HPDE6-E6E7 (cell line): ENCODE measurements at regions not wholly inside any gene's neighbourhood (a gene's known extent, or its start where the extent isn't known, plus 50 kb on each side); places are given as distances from the start of the nearest gene placed in this dataset.

Source experiments
- DNase-seq: peaks from one replicate; pipeline ENCODE4 v3.0.0; 2011; ENCODE audit warnings: missing footprints; ENCODE audit errors: extremely low spot score

DNA sequence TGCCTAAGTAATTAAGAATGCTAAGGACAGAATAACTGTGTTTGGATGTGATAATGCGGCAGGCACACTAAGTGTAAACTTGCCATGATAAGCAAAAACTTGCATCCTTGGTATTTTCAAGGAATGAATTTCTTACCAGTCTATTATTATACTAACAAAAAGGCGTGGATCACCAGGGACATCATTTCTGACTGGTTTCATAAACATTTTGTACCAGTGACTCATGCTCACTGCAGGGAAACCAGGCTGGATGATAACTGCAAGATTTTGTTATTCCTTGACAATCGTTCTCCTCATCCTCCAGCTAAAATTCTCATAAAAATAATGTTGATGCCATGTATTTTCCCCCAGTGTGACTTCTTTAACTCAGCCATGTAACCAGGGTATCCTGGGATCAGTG is 289.5 kb downstream of the CDCA7 start:
- DNase-seq: peak; percentile 41

- DNase-seq: no peak
Measured at GRCh38 chr2:173647681-173648311, 293.1 kb downstream of the CDCA7 start.

DNA sequence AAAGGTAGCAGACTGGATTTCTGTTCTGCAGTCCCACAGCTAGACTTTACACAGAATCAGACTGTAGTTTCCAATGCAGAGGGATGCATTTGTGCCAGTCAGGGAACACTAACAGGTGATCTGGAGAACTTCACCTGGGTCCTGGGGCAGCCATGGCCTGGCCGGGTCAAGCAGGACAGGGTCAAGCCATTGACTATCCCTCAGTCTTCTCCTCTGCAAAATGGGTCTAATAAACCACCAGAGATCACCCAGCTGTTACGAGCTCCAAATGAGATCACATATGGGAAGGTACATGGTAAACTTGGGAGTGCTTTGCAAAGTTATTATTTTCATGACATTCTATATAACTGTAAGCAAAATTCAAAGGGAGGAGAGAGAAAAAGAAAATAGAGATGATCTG is 294.1 kb downstream of the CDCA7 start:
- no peak for DNase-seq

- no peak for DNase-seq
Measured at GRCh38 chr2:173649527-173650219, 295.0 kb downstream of the CDCA7 start.

- no peak for DNase-seq
Measured at GRCh38 chr2:173651891-173652290, 297.2 kb downstream of the CDCA7 start.

- DNase-seq: peak; percentile 54
Measured at GRCh38 chr2:173652311-173652710, 297.6 kb downstream of the CDCA7 start.

- peak; percentile 80 for DNase-seq
Measured at GRCh38 chr2:173652767-173653431, 298.2 kb downstream of the CDCA7 start.

DNA sequence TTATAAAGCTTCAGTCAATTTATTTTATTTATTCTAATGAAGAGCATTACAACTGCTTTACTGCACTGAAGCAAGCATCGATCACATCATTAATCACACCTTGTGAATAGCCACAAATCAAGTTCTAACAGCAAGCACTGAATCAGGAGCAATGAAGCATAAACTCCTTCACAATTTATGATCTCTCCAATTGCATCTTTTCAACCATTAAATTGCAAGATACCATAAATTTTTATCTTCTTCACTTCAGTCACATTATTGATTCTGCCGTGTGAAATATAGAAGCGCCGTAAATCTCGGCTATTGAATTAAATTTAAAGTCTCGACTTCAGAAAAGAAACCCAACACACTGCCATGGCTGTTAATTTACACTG is 298.7 kb downstream of the CDCA7 start:
- no peak for DNase-seq

GRCh38 chr2:173654161-173654895 is 299.7 kb downstream of the CDCA7 start:
- no peak for DNase-seq

DNA sequence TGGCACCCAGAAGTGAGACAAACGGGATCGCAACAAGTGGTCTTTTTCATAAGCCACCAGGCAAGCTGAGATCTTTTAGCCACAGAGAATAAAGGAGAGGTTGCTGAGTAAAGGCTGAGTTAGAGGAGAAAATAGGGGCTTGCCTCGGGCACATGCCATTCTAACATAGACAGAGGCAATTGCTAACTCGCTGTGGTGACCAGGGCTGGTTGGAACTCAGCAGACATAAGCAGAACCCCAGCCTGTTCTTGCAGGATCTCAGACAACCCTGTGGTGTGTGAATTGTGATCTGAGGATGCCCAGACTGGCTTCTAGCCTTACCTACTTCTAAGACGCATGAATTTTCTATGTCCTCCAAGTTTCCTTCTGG is 300.2 kb downstream of the CDCA7 start:
- no peak for DNase-seq

DNA sequence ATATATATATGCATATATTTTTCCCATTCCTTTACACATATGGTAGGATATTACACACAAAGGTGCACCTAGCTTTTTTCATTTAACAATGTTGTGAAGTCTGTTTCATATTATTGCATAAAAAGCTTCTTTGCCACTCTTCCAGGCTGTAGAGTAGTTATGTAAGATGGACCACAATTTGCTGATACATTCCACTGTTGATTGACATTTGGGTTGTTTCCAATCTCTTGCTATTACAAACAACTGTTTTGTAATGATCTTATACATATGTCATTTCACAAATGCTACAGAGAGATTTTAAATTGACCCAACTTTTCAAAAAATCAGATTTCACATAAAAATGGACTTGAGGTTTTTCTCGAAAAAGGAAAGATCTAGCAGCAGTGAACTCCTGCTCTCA is 301.4 kb downstream of the CDCA7 start:
- no peak for DNase-seq

DNA sequence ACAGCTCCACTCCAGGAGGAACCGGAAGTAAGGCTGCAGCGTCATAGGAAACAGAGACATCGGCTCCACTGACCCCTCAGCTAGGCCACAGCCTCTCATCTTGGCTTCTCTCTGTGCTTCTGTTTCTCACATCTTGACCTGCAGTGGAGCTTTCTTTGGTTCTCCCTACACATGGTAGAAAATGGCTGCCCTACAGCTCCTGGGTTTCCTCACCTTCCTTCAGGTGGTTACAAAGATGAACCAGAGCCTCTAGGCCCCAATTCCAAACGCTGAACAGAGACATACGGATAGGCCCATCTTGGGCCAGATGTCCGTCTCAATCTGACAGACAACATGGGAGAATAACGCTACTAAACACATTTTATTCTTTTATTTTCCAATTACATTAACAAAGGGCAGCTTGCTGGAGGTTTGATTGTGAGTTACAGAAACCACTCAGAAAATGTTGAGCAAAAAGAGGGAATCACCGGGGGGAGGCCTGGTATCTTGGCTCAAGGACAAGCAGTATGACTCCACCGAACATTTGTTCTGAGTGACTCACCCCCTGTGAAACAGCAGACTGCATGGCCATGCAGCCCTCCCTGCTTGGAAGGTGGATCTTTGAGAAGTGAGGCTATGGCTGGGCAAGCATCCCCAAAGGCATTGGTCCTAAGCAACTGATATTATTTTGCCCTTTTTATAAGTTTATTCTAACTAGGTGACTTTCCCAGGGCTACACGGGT is 303.5 kb downstream of the CDCA7 start:
- DNase-seq: peak; percentile 80

- no peak for DNase-seq
Measured at GRCh38 chr2:173658946-173659371, 304.3 kb downstream of the CDCA7 start.

DNA sequence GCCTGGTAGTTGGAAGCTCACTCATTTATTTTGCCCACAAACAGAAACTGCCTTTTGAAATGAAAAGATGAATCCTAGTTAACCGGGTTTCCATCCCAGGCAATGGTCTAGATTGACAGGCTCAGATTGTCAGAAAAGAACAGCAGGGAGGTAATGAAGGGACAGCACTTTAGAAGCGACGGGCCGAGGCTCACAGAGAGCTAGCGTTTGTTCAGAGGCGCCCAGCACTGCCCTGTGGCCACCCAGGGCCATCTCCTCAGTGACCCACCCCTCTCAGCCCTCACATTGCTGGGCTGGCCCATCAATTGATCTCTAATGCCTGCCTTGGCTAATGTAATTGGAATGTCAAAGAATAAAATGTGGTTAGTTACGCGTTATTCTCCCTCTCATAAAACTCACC is 304.8 kb downstream of the CDCA7 start:
- DNase-seq: no peak

DNA sequence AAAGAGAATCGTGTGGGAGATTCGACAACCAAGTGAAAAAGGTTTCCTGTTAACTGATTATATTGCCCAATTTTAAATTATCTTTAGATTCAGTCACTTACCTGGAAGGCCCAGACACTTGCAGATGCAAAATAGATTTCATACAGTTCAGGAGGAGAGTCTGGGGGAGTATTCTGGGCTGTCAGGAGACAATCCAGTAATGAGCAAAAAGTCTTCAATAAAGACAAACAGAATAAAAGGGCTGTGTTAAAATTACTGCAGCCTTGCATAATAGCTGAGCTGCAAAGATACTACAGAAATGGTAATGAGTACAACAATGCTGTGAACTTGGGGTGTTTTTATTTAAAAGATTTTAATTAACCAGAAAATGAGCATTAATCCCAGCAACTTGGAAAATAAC is 303.6 kb downstream of the SP3 start:
- DNase-seq: no peak

DNA sequence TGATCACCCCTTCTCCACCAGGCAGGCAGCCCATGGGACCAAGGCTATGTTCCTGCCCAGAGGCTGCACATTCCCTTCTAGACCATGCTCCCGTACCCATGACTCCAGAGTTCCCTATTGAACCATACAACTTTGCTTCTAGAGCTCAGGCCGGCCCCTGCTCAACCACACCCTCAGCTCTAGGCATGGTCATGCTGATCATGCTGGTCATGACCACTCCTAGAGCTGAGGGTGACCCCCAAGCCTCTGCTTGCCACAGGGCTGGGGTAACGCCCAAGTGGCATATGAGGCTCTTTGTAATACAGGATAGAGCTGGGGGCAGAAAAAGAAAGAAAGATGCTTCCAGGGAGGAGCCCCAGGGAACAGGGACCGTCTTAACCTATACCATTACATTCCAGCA is 301.8 kb downstream of the SP3 start:
- no peak for DNase-seq

DNA sequence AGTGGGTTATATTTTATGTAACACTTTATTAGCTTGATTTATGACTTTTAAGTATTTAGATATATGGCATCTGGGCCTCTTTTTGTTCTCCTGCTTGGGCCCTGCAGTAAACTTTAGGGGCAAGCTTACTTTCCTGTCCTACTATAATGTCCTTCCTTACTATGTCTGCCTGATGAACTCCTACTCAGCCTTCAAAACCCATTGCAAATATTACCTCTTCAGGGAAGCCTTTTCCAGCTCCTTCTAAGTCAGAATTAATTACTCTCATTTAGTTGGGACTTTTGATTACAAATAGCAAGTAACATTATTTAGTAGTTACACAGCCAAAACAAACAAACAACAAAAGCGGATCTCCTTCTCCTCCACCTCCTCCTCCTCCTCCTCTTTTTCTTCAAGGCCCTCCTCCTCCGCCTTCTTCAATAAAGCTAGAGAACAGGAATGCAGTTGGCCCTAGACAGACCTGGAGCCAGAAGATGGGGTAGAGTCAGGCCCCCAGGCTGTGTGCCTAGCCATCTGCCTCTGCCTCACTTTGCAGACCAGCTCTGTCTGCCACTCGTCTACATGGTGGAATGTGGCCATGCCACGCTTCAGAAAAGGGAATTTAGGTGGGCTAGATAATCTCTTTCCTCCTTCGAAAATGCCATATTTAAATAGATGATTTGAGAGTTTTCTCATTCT is 301.2 kb downstream of the SP3 start:
- DNase-seq: no peak

DNA sequence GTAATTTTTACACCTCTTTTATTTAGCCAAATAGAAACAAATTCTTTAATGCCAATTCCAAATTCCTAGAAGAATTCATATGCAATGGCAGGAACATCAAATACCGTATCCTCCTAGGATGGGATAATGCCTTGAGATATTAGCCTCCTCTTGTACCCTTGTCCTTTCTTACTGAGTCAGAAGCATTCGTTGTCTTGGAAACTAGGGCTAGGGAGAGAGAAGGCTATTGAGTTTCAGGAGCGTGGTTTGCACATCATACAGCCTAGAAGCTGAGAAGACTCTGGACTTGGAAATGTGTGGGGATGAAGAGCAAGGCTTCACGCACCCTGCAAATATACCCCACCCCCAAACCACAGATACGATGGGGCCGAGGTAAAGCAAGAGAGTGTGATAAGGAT is 300.7 kb downstream of the SP3 start:
- DNase-seq: no peak

DNA sequence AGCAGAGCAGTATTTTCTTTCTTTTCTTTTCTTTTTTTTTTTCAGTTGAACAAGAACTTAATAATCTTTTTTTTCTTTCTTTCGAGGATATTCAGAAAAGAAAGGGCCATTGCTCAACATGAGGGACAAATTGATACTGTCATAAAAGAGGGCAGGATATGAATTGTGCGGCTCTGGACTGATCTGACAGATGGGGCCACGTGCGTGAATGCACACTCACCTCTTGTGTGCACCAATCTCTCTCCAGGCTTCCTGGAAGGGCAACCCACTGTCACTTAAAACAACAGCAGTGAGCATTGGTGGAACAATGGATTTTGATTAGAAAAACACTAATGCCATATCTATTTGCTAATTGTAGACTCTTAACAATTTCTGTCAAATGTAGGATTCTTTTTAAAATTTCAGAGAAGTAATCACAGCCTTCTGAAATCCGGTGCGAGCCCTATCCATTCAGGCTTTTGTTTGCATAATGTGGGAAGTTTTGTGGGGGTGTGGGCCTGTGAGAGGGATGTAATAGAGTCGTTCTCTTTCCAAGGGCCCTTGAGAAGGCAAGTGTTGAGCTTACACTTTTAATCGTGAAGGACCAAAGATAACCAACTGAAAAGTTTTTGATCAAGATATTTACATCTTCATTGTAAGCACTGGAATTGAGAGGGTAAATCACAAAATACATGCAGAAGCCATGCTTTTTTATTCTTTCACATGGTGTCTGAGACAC is 298.8 kb downstream of the SP3 start:
- no peak for DNase-seq

GRCh38 chr2:173667014-173667413 is 298.2 kb downstream of the SP3 start:
- peak; percentile 26 for DNase-seq

GRCh38 chr2:173667415-173667814 is 297.8 kb downstream of the SP3 start:
- peak; percentile 39 for DNase-seq
